ENCODE measurements at regions not wholly inside any gene's neighbourhood (a gene's known extent, or its start where the extent isn't known, plus 50 kb on each side); places are given as distances from the start of the nearest gene placed in this dataset.

- no peak for TF ChIP-seq EZH2 (IDR thresholded peaks at IDR 0.05; ENCODE audit: low read length, missing control alignments)
- TF ChIP-seq CTCF (conservative IDR thresholded peaks at IDR 0.05 in 1 of 2, IDR thresholded peaks at IDR 0.05 in 1 of 2; ENCODE audit: low read depth in 1 of 2, low read length in 2 of 2), result no peak
These were observed 389.1 kb downstream of the NXPE2 start for GRCh38 chr11:115067471-115067870.
